B cell (primary cell): ENCODE measurements at regions not wholly inside any gene's neighbourhood (a gene's known extent, or its start where the extent isn't known, plus 50 kb on each side); places are given as distances from the start of the nearest gene placed in this dataset.

ENCODE experiments used
- ATAC-seq: fragments of 200-7000 bp; cut with Tn5 transposase; one replicate; pipeline ENCODE4 v1.10.0; 2021; ENCODE audit warnings: low read depth, mild to moderate bottlenecking, moderate number of reproducible peaks, moderate library complexity
- CTCF ChIA-PET: fragments of 350-600 bp; sonication (Branson Sonifier 250); formaldehyde crosslinking; loops from one replicate; lab custom pipeline; 2021; ENCODE audit warnings: antibody characterized with exemption, inconsistent platforms; lab: Charles Lee
- POLR2A ChIA-PET: fragments of 350-600 bp; sonication (Branson Sonifier 250); formaldehyde crosslinking; loops from one replicate; lab custom pipeline; 2021; ENCODE audit warnings: antibody characterized with exemption; lab: Charles Lee
- DNase-seq: peaks from one replicate; pipeline ENCODE4 v3.0.0; 2013
- H2AFZ ChIP-seq: 2 replicates; pipeline ENCODE4 v1.6.1; 2012; ENCODE audit warnings: mild to moderate bottlenecking, low read depth, low read length; ENCODE audit not compliant: insufficient read depth, poor library complexity, severe bottlenecking
- H3K27ac ChIP-seq, 2 donors: 1 replicate in 1 of 2; 2 replicates in 1 of 2; pipeline ENCODE4 v1.5.1; 2012 to 2013; ENCODE audit warnings: low read length in 2 of 2, mild to moderate bottlenecking in 2 of 2, moderate library complexity in 1 of 2
- H3K27me3 ChIP-seq, 4 experiments: fragments of 200-600 bp in 1 of 4; sonication (generic) in 1 of 4; replicated peaks in 1 of 4; 1 replicate in 2 of 4; 2 replicates in 2 of 4; pipeline versions ENCODE4 v1.6.1 to v1.7.0; 2013 to 2016; ENCODE audit warnings: low read length in 3 of 4, mild to moderate bottlenecking in 2 of 4, mixed read lengths in 1 of 4, moderate library complexity in 1 of 4; ENCODE audit not compliant: insufficient read depth in 4 of 4, control insufficient read depth in 3 of 4; ENCODE audit errors: control extremely low read depth in 1 of 4
- H3K36me3 ChIP-seq, 2 experiments: replicated peaks in 1 of 2; 1 replicate in 1 of 2; 2 replicates in 1 of 2; pipeline versions ENCODE4 v1.6.1 to v1.7.1; 2013; ENCODE audit warnings: low read length in 1 of 2; ENCODE audit not compliant: insufficient read depth in 2 of 2, control insufficient read depth in 1 of 2; ENCODE audit errors: control extremely low read depth in 1 of 2, extremely low read depth in 1 of 2
- H3K4me1 ChIP-seq, 2 donors: fragments of 200-600 bp in 1 of 2; sonication (generic) in 1 of 2; 1 replicate in 1 of 2; 2 replicates in 1 of 2; pipeline versions ENCODE4 v1.5.1 to v1.6.1; 2013 to 2017; ENCODE audit warnings: low read length in 2 of 2; ENCODE audit not compliant: control insufficient read depth in 2 of 2, insufficient read depth in 2 of 2
- H3K4me2 ChIP-seq: replicated peaks from 2 replicates; pipeline ENCODE3; 2012; ENCODE audit warnings: mild to moderate bottlenecking, low read depth, low read length; ENCODE audit not compliant: poor library complexity, severe bottlenecking
- H3K4me3 ChIP-seq, 5 experiments: fragments of 200-600 bp in 1 of 5; sonication (generic) in 1 of 5; 1 replicate in 3 of 5; 2 replicates in 2 of 5; pipeline versions ENCODE4 v1.5.1 to v1.7.0; 2011 to 2016; ENCODE audit warnings: low read length in 4 of 5, mild to moderate bottlenecking in 4 of 5, low read depth in 2 of 5, control low read depth in 1 of 5, moderate library complexity in 1 of 5; ENCODE audit not compliant: insufficient read depth in 1 of 5; ENCODE audit errors: control extremely low read depth in 1 of 5, extremely low read depth in 1 of 5
- H3K79me2 ChIP-seq: fragments of 200-600 bp; sonication (generic); one replicate; pipeline ENCODE4 v1.6.0; 2016; ENCODE audit warnings: low read length; ENCODE audit not compliant: control insufficient read depth, insufficient read depth
- H3K9ac ChIP-seq: fragments of 200-600 bp; sonication (generic); 2 replicates; pipeline ENCODE4 v1.6.1; 2017; ENCODE audit warnings: mild to moderate bottlenecking, low read length, moderate library complexity
- H3K9me3 ChIP-seq, 3 donors: one replicate each; pipeline versions ENCODE4 v1.6.1 to v1.7.1; 2013; ENCODE audit warnings: low read length in 2 of 3; ENCODE audit not compliant: control insufficient read depth in 2 of 3, insufficient read depth in 1 of 3; ENCODE audit errors: control extremely low read depth in 1 of 3
- H4K20me1 ChIP-seq: 2 replicates; pipeline ENCODE4 v1.6.0; 2012; ENCODE audit warnings: mild to moderate bottlenecking, low read length; ENCODE audit not compliant: insufficient read depth, control insufficient read depth, poor library complexity, severe bottlenecking
- H3K27ac Mint-ChIP-seq: one replicate; pipeline ENCODE4 v1.8.0; 2021; ENCODE audit warnings: mixed read lengths
- H3K27me3 Mint-ChIP-seq: one replicate; pipeline ENCODE4 v1.8.0; 2021; ENCODE audit warnings: mixed read lengths
- H3K4me1 Mint-ChIP-seq: one replicate; pipeline ENCODE4 v1.8.0; 2021; ENCODE audit warnings: mixed read lengths
- H3K4me3 Mint-ChIP-seq: one replicate; pipeline ENCODE4 v1.8.0; 2021; ENCODE audit warnings: mixed read lengths
- H3K9me3 Mint-ChIP-seq: one replicate; pipeline ENCODE4 v1.8.0; 2022; ENCODE audit warnings: mixed read lengths; ENCODE audit not compliant: insufficient read depth
- CTCF ChIP-seq: fragments of 200-600 bp; IDR thresholded peaks from one replicate; pipeline ENCODE4 v1.8.0; 2022; ENCODE audit warnings: antibody characterized with exemption, mild to moderate bottlenecking
- EZH2 ChIP-seq: IDR thresholded peaks from 2 replicates; pipeline ENCODE4 v1.6.1; 2012; ENCODE audit warnings: borderline replicate concordance, low read depth, mild to moderate bottlenecking, moderate library complexity, low read length; ENCODE audit not compliant: insufficient read depth, poor library complexity, severe bottlenecking
- WGBS: methylation state at CpG from one replicate; pipeline ENCODE4 v1.1.5; 2013; ENCODE audit warnings: missing lambda C conversion rate; ENCODE audit not compliant: insufficient coverage; 5-methylcytosine and 5-hydroxymethylcytosine counted together
- intact Hi-C: fragments of 100-400 bp; cut with micrococcal nuclease; formaldehyde crosslinking; loops from one replicate; pipeline ENCODE4 v1.10.0; 2022

DNA sequence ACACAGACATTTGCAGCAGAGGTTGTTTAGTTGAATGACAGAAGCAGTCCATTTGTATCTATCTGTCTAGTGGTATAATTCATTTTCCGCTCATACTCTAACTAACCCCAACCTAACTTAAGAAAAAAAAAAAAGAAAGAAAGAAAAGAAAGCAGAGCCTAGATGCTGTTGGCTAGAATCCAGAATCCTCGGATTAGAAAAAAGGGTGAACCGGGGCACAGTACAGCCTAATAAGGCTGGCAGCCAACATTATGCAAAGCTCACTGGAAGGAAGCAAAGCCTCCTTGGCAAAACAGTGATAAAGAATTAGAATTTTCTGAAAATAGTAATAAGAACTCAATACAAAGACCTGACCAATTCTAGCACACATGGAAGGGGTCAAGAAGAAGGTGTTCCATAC is 640.8 kb downstream of the TUSC7 start:
- no peak overlapping the region for H3K4me3 Mint-ChIP-seq
- intact Hi-C loops = no loop called here
- Histone ChIP-seq H3K27ac (no peak overlapping the region), H3K9me3 (no peaks in the 10 kb centered on the region), H2AFZ (no peak overlapping the region), H3K36me3 (no peaks in the 10 kb centered on the region), H4K20me1 (no peaks in the 10 kb centered on the region), H3K79me2 (no peaks in the 10 kb centered on the region), H3K4me3 (no peak overlapping the region), H3K27me3 (no peaks in the 10 kb centered on the region), H3K9ac (no peak overlapping the region), H3K4me2 (no peak overlapping the region), H3K4me1 (no peaks in the 10 kb centered on the region)
- H3K9me3 Mint-ChIP-seq = no peaks in the 10 kb centered on the region
- 56% methylated on average over 2 of the region's 3 CpGs for WGBS
- ChIA-PET CTCF (no interaction called here), POLR2A (no interaction called here)
- ATAC-seq (no peak), DNase-seq (no peak)
- no peaks in the 10 kb centered on the region for H3K27me3 Mint-ChIP-seq
- no peak for TF ChIP-seq CTCF
- no peak for TF ChIP-seq EZH2
- H3K4me1 Mint-ChIP-seq = no peaks in the 10 kb centered on the region
- H3K27ac Mint-ChIP-seq = no peak overlapping the region

GRCh38 chr3:117355566-117355965 is 646.0 kb downstream of the TUSC7 start:
- Histone ChIP-seq H3K79me2 (no peaks in the 10 kb centered on the region), H3K4me3 (no peak overlapping the region), H3K4me2 (no peak overlapping the region), H3K27me3 (no peaks in the 10 kb centered on the region), H3K9me3 (peaks cover 0 to 4% (median 0%) of the 10 kb centered on the region in 3 donors), H4K20me1 (no peaks in the 10 kb centered on the region), H3K36me3 (no peaks in the 10 kb centered on the region), H2AFZ (no peak overlapping the region), H3K9ac (no peak overlapping the region), H3K4me1 (no peaks in the 10 kb centered on the region), H3K27ac (no peak overlapping the region)
- DNase-seq = no peak
- CTCF ChIA-PET = no interaction called here
- Mint-ChIP-seq H3K9me3 (no peaks in the 10 kb centered on the region), H3K4me3 (no peak overlapping the region), H3K27ac (no peak overlapping the region), H3K4me1 (no peaks in the 10 kb centered on the region), H3K27me3 (no peaks in the 10 kb centered on the region)
- ATAC-seq = no peak
- no peak for TF ChIP-seq CTCF
- POLR2A ChIA-PET = no interaction called here
- intact Hi-C loops = no loop called here
- no CpG with 5 or more reads among the region's 4 CpGs for WGBS
